Breast epithelium (tissue), 3 donors: ENCODE measurements at regions not wholly inside any gene's neighbourhood (a gene's known extent, or its start where the extent isn't known, plus 50 kb on each side); places are given as distances from the start of the nearest gene placed in this dataset.

Experiments used
- POLR2AphosphoS5 ChIP-seq, 3 donors: sonication (generic); formaldehyde crosslinking; IDR thresholded peaks; one replicate each; pipeline ENCODE4 v1.6.1; 2017; ENCODE audit warnings: antibody characterized with exemption in 3 of 3
- TF ChIP-seq, protein P1 (sequence below), 3 donors: fragments of 450-650 bp; IDR thresholded peaks; one replicate each; pipeline ENCODE4 v1.5.1; 2016 to 2017; ENCODE audit warnings: antibody characterized with exemption in 3 of 3, mild to moderate bottlenecking in 3 of 3, moderate library complexity in 3 of 3

DNA sequence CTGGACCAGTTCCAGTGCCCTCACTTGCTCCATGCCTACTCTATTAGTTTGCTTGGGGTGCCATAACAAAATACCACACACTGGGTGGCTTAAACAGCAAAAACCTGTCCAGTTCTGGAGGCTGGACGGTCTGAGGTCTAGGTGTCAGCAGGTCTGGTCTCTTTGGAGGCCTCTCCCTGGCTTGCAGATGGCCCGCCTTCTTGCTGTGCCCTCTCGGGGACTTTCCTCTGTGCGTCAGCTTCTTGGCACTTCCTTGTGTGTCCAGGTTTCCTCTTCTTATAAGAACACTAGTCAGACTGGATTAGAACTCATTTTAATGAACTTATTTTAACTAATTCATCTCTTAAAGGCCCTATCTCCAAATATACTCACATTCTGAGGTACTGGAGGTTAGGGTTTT lies 97.2 kb downstream of the CARTPT start:
- TF ChIP-seq, protein P1, sequence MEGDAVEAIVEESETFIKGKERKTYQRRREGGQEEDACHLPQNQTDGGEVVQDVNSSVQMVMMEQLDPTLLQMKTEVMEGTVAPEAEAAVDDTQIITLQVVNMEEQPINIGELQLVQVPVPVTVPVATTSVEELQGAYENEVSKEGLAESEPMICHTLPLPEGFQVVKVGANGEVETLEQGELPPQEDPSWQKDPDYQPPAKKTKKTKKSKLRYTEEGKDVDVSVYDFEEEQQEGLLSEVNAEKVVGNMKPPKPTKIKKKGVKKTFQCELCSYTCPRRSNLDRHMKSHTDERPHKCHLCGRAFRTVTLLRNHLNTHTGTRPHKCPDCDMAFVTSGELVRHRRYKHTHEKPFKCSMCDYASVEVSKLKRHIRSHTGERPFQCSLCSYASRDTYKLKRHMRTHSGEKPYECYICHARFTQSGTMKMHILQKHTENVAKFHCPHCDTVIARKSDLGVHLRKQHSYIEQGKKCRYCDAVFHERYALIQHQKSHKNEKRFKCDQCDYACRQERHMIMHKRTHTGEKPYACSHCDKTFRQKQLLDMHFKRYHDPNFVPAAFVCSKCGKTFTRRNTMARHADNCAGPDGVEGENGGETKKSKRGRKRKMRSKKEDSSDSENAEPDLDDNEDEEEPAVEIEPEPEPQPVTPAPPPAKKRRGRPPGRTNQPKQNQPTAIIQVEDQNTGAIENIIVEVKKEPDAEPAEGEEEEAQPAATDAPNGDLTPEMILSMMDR (IDR thresholded peaks at IDR 0.05), result no peak
- no peak for TF ChIP-seq POLR2AphosphoS5 (IDR thresholded peaks at IDR 0.05)
